ENCODE measurements at regions not wholly inside any gene's neighbourhood (a gene's known extent, or its start where the extent isn't known, plus 50 kb on each side); places are given as distances from the start of the nearest gene placed in this dataset.

GRCh38 chr10:94194256-94194655 is 168.5 kb downstream of the NOC3L start:
- no peak for FAIRE-seq

GRCh38 chr10:94197241-94197640 is 165.5 kb downstream of the NOC3L start:
- FAIRE-seq = no peak

- no peak for FAIRE-seq
These were observed 164.4 kb downstream of the NOC3L start for GRCh38 chr10:94198324-94198723.

GRCh38 chr10:94199565-94199964 is 163.2 kb downstream of the NOC3L start:
- no peak for FAIRE-seq

GRCh38 chr10:94200146-94200837 is 162.4 kb downstream of the NOC3L start:
- FAIRE-seq = no peak

GRCh38 chr10:94205396-94205831 is 157.3 kb downstream of the NOC3L start:
- FAIRE-seq = no peak

- no peak for FAIRE-seq
These were observed 156.6 kb downstream of the NOC3L start for GRCh38 chr10:94206176-94206575.

GRCh38 chr10:94208315-94208714 is 154.4 kb downstream of the NOC3L start:
- FAIRE-seq = no peak

GRCh38 chr10:94210440-94211168 is 152.1 kb downstream of the NOC3L start:
- FAIRE-seq = no peak

GRCh38 chr10:94211169-94211510 is 151.6 kb downstream of the NOC3L start:
- FAIRE-seq = no peak

GRCh38 chr10:94213001-94213530 is 149.7 kb downstream of the NOC3L start:
- FAIRE-seq = no peak

- FAIRE-seq = no peak
These were observed 148.8 kb downstream of the NOC3L start for GRCh38 chr10:94213980-94214379.

- no peak for FAIRE-seq
These were observed 148.3 kb downstream of the NOC3L start for GRCh38 chr10:94214481-94214893.

- no peak for FAIRE-seq
These were observed 146.5 kb downstream of the NOC3L start for GRCh38 chr10:94216201-94216600.

GRCh38 chr10:94217411-94217810 is 145.3 kb downstream of the NOC3L start:
- FAIRE-seq = no peak

GRCh38 chr10:94218493-94219183 is 144.1 kb downstream of the NOC3L start:
- FAIRE-seq = peak; percentile 53

- FAIRE-seq = no peak
These were observed 142.9 kb downstream of the NOC3L start for GRCh38 chr10:94219829-94220228.

- FAIRE-seq = no peak
These were observed 142.0 kb downstream of the NOC3L start for GRCh38 chr10:94220717-94221116.

- peak; percentile 73 for FAIRE-seq
These were observed 138.9 kb downstream of the NOC3L start for GRCh38 chr10:94223702-94224370.

- FAIRE-seq = no peak
These were observed 138.1 kb downstream of the NOC3L start for GRCh38 chr10:94224656-94225055.

GRCh38 chr10:94225589-94225988 is 137.2 kb downstream of the NOC3L start:
- FAIRE-seq = no peak

- no peak for FAIRE-seq
These were observed 132.5 kb downstream of the NOC3L start for GRCh38 chr10:94230134-94230785.

All from endometrium (tissue), 2 donors.